HL-60 (cell line): ENCODE measurements at regions not wholly inside any gene's neighbourhood (a gene's known extent, or its start where the extent isn't known, plus 50 kb on each side); places are given as distances from the start of the nearest gene placed in this dataset.
"Not testable (repeated sequence)": the region's sequence is repeated elsewhere in the genome, so short reads cannot be mapped to it uniquely, and the experiment has no call there.

Experiments used
- CTCF ChIP-seq: IDR thresholded peaks from one replicate; pipeline ENCODE4 v1.5.1; 2011; ENCODE audit warnings: low read length, control low read depth, inconsistent platforms; ENCODE audit not compliant: insufficient read depth
- REST ChIP-seq: IDR thresholded peaks from 2 replicates; pipeline ENCODE4 v1.6.1; 2012; ENCODE audit warnings: low read depth; ENCODE audit not compliant: insufficient replicate concordance

- not testable (repeated sequence) for TF ChIP-seq CTCF, REST
Measured at GRCh38 chr7:45789641-45790040, 83.2 kb downstream of the CCDC201 start.
